K562 (cell line): ENCODE measurements at regions not wholly inside any gene's neighbourhood (a gene's known extent, or its start where the extent isn't known, plus 50 kb on each side); places are given as distances from the start of the nearest gene placed in this dataset.

Experiments used
- BHLHE40 ChIP-seq: IDR thresholded peaks from 2 replicates; pipeline ENCODE4 v1.6.1; 2011; ENCODE audit warnings: low read length, improper control_type of control experiment
- CTCF ChIP-seq, 3 experiments: IDR thresholded peaks in 2 of 3; conservative IDR thresholded peaks in 1 of 3; 2 replicates each; pipeline ENCODE4 v1.5.1; 2011 to 2012; ENCODE audit warnings: low read length in 3 of 3, mild to moderate bottlenecking in 3 of 3, control low read depth in 2 of 3, improper control_type of control experiment in 1 of 3, inconsistent platforms in 1 of 3, low read depth in 1 of 3, mixed read lengths in 1 of 3, moderate library complexity in 1 of 3; ENCODE audit not compliant: insufficient read depth in 2 of 3
- EHMT2 ChIP-seq: fragments of 450-650 bp; IDR thresholded peaks from 2 replicates; pipeline ENCODE4 v1.6.1; 2018; ENCODE audit warnings: antibody characterized with exemption
- ETV5 ChIP-seq: sonication (generic); formaldehyde crosslinking; IDR thresholded peaks from 2 replicates; pipeline ENCODE4 v1.4.0; 2020; ENCODE audit warnings: low read depth, mild to moderate bottlenecking, missing genetic modification reagents
- HDAC2 ChIP-seq: fragments of 450-650 bp; IDR thresholded peaks from 2 replicates; pipeline ENCODE4 v1.6.1; 2016; ENCODE audit warnings: mild to moderate bottlenecking
- MTA1 ChIP-seq: fragments of 450-650 bp; IDR thresholded peaks from 2 replicates; pipeline ENCODE4 v1.6.1; 2017; ENCODE audit warnings: borderline replicate concordance
- PATZ1 ChIP-seq: fragments of 250-450 bp; sonication (Bioruptor Pico); IDR thresholded peaks from 2 replicates; pipeline ENCODE4 v1.5.0; 2020; ENCODE audit warnings: mild to moderate bottlenecking, borderline replicate concordance
- POLR2A ChIP-seq: fragments of 450-650 bp; conservative IDR thresholded peaks from 2 replicates; pipeline ENCODE4 v1.6.1; 2016
- RBFOX2 ChIP-seq: fragments of 200-400 bp; formaldehyde crosslinking; IDR thresholded peaks from 2 replicates; pipeline ENCODE4 v1.6.1; 2017; ENCODE audit warnings: low read depth, mild to moderate bottlenecking, low read length, moderate library complexity
- TSC22D4 ChIP-seq: fragments of 450-650 bp; IDR thresholded peaks from 2 replicates; pipeline ENCODE4 v1.6.1; 2016; ENCODE audit warnings: missing genetic modification characterization, missing biosample characterization, control low read depth
- ZNF586 ChIP-seq: fragments of 450-650 bp; formaldehyde crosslinking; conservative IDR thresholded peaks from 2 replicates; pipeline ENCODE4 v1.4.0; 2020; ENCODE audit warnings: mild to moderate bottlenecking, moderate library complexity
- ZNF639 ChIP-seq, 2 experiments: fragments of 200-800 bp in 1 of 2; sonication (Bioruptor generic) in 1 of 2; sonication (generic) in 1 of 2; formaldehyde crosslinking in 1 of 2; IDR thresholded peaks in 1 of 2; conservative IDR thresholded peaks in 1 of 2; 2 replicates each; pipeline versions ENCODE4 v1.5.0 to v1.6.1; 2016 to 2020; ENCODE audit warnings: missing compliant biosample characterization in 1 of 2, missing genetic modification characterization in 1 of 2, missing genetic modification reagents in 1 of 2

GRCh38 chr3:147551491-147551890, 142.3 kb downstream of the ZIC1 start:
- no peak for TF ChIP-seq RBFOX2
- no peak for TF ChIP-seq ZNF639 (CRISPR knock-in tag; conservative IDR thresholded peaks at IDR 0.05 in 1 of 2, IDR thresholded peaks at IDR 0.05 in 1 of 2)
- no peak for TF ChIP-seq CTCF (IDR thresholded peaks at IDR 0.05 in 2 of 3, conservative IDR thresholded peaks at IDR 0.05 in 1 of 3; ENCODE audit: insufficient read depth in 2 of 3, low read depth in 1 of 3, low read length in 3 of 3)
- no peak for TF ChIP-seq PATZ1 (CRISPR knock-in tag)
- TF ChIP-seq POLR2A, result no peak
- no peak for TF ChIP-seq ETV5 (CRISPR knock-in tag)
- TF ChIP-seq HDAC2, result no peak
- no peak for TF ChIP-seq ZNF586 (CRISPR knock-in tag)
- TF ChIP-seq TSC22D4, result no peak
- no peak for TF ChIP-seq EHMT2
- no peak for TF ChIP-seq MTA1
- no peak for TF ChIP-seq BHLHE40
